ENCODE measurements at regions not wholly inside any gene's neighbourhood (a gene's known extent, or its start where the extent isn't known, plus 50 kb on each side); places are given as distances from the start of the nearest gene placed in this dataset.
A peak's percentile ranks its signal among the peaks of the same experiment; 100 is the strongest.

DNA sequence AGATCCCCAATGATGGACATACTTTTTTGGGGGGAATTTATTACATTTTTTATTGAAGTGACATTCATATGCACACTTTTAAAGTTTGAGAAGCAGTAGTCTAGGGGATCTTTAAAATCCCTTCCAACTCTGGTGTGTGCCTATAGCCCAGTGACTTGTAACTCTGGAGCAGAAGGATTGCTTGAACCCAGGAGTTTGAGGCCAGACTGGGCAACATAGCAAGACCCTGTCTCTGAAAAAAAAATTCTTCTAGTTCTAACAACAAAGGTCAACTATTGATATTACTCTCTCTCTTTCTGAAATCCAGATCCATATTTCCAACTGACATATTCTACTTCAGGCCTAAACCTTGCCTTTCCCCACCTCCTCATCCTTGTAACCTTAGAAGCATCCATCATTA, 148.2 kb upstream of the SPRY4 start:
- peak overlapping the region; percentile 76 for H3K27ac Mint-ChIP-seq
- no peaks in the 10 kb centered on the region for H3K27me3 Mint-ChIP-seq
- H3K4me1 Mint-ChIP-seq = peaks cover 12% of the 10 kb centered on the region
- H3K4me3 Mint-ChIP-seq = no peak overlapping the region
- no peaks in the 10 kb centered on the region for H3K36me3 Mint-ChIP-seq
- no peak for DNase-seq
- no peaks in the 10 kb centered on the region for H3K9me3 Mint-ChIP-seq

DNA sequence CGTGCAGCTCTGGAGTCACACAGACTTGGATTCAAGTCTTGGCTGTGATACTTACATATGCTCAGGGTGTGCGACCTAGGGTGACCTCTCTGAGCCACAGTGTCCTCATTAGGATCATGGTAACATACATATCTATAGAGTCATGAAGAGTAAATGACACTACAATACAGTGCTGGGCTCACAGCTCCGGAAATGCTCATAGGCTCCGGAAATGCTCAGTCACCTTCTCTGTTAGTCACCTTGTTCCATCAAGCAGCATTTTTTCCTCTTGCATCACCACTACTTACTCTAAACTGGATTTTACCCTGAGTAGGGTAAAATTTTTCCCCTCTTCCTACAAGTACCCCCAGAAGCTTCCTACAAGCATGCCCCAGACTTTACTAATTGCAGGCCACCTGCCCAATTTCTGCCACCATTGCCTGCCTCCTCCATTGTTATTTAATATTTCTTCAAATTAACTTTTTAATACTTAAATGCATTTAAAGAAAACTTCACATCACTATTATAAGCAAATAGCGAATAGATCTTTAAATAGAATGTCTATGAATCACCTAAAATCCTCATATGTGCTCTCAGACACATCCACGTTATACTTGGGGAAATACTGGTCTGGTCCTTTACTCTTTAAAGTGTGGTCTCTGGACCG, 147.6 kb upstream of the SPRY4 start:
- DNase-seq = peak; percentile 18
- Mint-ChIP-seq H3K27ac (peak overlapping the region; percentile 76), H3K27me3 (no peaks in the 10 kb centered on the region), H3K9me3 (no peaks in the 10 kb centered on the region), H3K36me3 (no peaks in the 10 kb centered on the region), H3K4me1 (peaks cover 12% of the 10 kb centered on the region), H3K4me3 (no peak overlapping the region)

DNA sequence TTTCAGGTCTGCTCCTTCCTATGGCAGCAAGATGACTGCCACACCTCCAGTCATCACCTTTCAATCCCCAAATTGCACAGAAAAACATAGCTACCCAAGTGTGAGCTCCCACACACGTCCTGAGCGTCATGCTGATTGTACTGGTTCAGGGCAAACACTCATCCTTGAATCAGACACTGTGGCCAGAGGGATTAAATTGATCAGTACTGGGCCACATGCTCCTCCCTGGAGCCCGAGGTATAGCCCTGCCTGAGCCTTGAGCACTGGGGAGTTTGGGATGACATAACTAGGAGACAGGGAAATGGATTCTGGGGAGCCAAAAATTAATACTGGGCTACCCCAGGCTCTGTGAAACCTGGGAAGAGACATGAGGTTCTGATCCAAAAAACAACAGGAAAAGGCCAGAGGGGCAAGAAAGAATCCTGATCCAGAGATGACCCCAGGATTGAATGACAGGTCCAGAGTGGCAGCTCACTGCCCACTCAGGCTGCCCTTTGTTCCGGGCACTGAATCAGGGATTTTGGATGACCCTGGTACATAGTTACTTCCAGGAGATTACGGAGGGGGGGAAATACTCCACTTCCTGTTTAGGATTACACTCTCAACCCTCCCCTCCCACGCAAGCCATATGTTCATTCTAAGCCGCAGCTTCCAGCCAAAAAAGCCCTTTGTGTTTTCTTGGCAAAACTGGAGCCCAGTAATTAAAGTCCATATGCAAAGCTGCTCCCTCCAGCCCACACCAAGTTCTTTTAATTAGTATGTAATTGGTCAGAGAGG, 141.6 kb upstream of the SPRY4 start:
- Mint-ChIP-seq H3K9me3 (no peaks in the 10 kb centered on the region), H3K27ac (no peak overlapping the region), H3K4me3 (no peak overlapping the region), H3K36me3 (no peaks in the 10 kb centered on the region), H3K27me3 (no peaks in the 10 kb centered on the region), H3K4me1 (no peaks in the 10 kb centered on the region)
- no peak for DNase-seq

DNA sequence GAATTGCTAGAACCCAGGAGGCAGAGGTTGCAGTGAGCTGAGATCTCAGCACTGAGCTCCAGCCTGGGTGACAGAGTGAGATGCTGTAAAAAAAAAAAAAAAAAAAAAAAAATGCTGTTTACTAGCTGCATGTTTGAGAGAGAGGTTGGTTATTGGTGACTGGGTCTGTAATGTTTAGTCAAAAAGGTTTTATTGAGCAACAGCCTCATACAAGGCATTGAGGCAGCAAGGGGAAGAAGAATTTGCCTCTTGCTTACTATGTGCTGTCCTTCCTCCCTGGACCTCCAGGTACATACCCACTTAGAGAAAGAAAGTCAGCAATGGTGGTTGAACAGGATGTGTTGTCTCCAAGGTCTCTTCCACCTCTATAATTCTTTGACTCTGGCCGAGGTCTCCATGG, 140.7 kb upstream of the SPRY4 start:
- Mint-ChIP-seq H3K27ac (no peak overlapping the region), H3K4me1 (no peaks in the 10 kb centered on the region), H3K27me3 (no peaks in the 10 kb centered on the region), H3K9me3 (no peaks in the 10 kb centered on the region), H3K4me3 (no peak overlapping the region), H3K36me3 (no peaks in the 10 kb centered on the region)
- no peak for DNase-seq

DNA sequence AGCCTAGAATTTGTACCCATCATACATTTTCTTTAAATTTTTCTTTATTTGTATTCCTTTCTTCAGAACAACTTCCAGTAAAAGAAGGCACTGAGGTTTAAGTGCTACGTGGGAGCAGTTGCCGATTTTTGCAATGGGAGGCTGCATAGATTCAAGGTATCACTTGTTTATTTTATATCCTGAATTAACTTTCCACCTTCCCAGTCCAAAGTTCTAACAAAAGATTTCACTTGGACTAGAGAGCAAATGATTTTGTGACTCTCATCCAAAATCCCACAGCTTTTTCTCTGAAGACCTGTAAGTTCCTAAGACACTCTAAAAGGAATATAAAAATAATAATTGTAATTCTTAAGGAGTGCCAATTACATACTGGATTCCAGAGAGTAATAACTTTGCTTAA, 139.1 kb upstream of the SPRY4 start:
- Mint-ChIP-seq H3K27ac (no peak overlapping the region), H3K27me3 (no peaks in the 10 kb centered on the region), H3K4me1 (no peaks in the 10 kb centered on the region), H3K4me3 (no peak overlapping the region), H3K9me3 (peaks cover 1% of the 10 kb centered on the region), H3K36me3 (no peaks in the 10 kb centered on the region)
- DNase-seq = no peak

DNA sequence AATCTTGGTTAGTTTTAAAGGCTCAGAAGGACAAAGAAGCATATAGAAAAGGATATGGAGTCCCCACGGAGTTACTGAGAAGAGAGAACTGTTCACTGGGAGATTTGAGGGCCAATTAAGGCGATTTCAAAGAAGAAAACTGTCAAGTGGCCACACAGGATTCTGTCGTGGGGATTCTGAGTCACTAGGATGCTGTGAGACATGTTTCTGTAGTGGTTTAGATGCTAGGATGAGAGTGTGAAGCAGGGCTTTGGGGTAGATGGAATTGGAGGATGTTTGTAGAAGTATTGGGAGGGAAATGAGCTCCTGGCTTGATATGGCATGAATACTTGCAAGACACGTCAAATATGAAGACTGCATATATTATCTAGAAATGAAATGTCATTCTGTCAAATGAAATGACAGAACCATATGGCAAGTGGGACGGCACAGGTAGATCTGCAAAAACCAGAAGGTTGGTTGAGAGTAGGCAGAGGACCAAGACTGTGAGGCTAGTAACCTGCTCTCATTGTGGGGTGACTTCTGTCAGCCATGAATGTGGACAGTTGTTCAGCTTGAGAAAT, 136.3 kb upstream of the SPRY4 start:
- Mint-ChIP-seq H3K4me3 (no peak overlapping the region), H3K36me3 (no peaks in the 10 kb centered on the region), H3K9me3 (peaks cover 5% of the 10 kb centered on the region), H3K4me1 (no peaks in the 10 kb centered on the region), H3K27ac (no peak overlapping the region), H3K27me3 (no peaks in the 10 kb centered on the region)
- DNase-seq = no peak

DNA sequence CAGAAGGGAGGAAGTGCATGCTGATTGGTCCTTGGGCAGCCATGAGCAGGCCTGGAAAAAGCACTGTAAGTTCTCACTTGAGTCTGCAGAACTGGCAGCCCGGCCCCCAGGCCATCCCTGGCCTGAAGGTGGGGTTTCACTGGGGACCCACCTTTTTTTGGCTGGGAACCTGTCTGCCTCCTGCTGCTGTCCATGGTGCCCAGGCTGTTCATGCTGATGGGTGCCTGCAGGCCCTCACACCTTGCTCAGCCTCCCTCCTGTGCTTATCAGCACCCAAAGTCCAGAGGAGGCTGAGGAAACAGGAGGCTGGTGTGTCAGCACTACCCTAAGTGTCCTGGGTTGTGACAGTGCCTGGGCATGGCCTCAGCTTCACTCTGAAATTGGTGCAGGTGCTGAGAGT, 134.4 kb upstream of the SPRY4 start:
- Mint-ChIP-seq H3K27me3 (no peaks in the 10 kb centered on the region), H3K27ac (no peak overlapping the region), H3K4me1 (no peaks in the 10 kb centered on the region), H3K9me3 (peaks cover 5% of the 10 kb centered on the region), H3K36me3 (no peaks in the 10 kb centered on the region), H3K4me3 (no peak overlapping the region)
- no peak for DNase-seq

DNA sequence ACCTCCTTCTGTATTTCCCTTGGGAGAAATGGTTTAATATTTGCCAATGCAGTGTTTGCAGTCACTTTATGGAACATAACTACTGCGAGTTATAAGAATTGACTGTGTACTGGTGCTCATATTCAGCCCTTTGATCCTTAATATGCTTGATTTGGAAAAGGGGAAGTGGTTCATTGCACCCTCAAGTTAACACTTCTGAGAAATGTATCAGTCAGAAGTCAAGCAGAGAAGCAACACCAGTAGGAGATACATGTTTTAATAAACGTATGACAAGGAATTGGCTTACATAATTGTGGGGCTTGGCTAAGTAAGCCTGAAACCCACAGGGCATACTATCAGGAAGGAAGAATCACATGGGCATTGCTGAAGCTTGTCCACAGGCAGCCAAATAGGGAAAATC, 131.0 kb upstream of the SPRY4 start:
- H3K36me3 Mint-ChIP-seq = no peaks in the 10 kb centered on the region

DNA sequence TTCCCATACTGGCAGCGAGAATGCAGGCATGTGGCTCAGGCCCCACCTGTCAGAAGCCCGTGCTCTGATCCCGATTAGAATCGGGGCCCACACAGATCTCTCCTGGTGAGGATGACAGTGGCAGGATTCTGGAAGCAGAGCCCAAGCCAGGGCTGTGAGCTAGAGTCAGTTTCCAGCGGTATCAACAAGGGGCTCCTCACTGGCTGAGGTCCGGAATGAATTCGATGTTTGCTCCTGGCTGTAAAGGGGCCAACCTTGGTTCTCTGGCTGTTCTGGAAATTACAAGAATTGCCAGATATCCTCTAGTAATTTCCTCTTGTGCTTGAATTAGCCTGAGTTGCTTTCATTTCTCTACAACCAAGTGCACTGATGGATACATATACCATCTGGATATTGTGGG, 129.1 kb upstream of the SPRY4 start:
- no peak overlapping the region for H3K27ac Mint-ChIP-seq
- no peaks in the 10 kb centered on the region for H3K27me3 Mint-ChIP-seq
- H3K4me3 Mint-ChIP-seq = no peak overlapping the region
- no peaks in the 10 kb centered on the region for H3K36me3 Mint-ChIP-seq
- peaks cover 20% of the 10 kb centered on the region for H3K9me3 Mint-ChIP-seq
- no peaks in the 10 kb centered on the region for H3K4me1 Mint-ChIP-seq
- DNase-seq = no peak

More for the DNA sequence above, 131.0 kb upstream of the SPRY4 start:
- Mint-ChIP-seq H3K27me3 (no peaks in the 10 kb centered on the region), H3K27ac (no peak overlapping the region), H3K4me1 (no peaks in the 10 kb centered on the region), H3K4me3 (no peak overlapping the region), H3K9me3 (peaks cover 10% of the 10 kb centered on the region)
- DNase-seq = no peak

DNA sequence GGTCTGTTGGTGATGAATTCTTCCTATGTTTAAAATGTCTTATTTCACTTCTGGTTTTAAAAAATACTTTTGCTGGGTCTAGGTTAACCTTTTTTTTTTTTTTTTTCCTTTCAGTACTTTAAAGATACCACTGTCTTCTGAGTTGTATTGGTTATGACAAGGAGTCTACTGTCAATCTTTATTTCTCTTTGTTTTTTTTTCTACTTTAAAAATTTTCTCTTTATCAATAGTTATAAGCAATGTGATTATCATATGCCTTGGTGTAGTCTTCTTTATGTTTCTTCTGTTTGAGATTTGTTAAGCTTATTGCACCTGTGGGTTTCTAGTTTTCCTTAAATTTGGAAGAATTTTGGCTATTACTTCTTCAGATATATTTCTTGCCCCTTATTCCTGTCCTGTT, 125.6 kb upstream of the SPRY4 start:
- Mint-ChIP-seq H3K4me3 (no peak overlapping the region), H3K36me3 (no peaks in the 10 kb centered on the region), H3K4me1 (peaks cover 4% of the 10 kb centered on the region), H3K27me3 (no peaks in the 10 kb centered on the region), H3K27ac (no peak overlapping the region), H3K9me3 (peaks cover 19% of the 10 kb centered on the region)
- no peak for DNase-seq

DNA sequence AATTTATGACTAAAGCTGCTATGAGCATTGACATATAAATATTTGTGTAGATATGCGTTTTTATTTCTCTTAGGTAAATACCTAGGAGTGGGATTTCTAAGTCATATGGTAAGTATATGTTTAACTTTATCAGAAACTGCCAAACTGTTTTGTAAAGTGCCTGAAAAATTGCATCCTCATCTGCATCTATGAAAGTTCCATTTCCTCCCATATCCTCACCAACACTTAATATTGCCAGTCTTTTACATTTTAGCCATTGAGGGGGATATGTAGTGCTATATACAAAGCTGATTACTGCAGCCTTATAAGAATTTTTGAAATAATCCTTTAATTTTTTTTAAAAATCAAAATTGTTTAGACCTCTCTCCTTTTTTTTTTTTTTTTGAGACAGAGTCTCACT, 123.1 kb upstream of the SPRY4 start:
- Mint-ChIP-seq H3K27ac (no peak overlapping the region), H3K27me3 (no peaks in the 10 kb centered on the region), H3K4me1 (peaks cover 4% of the 10 kb centered on the region), H3K36me3 (no peaks in the 10 kb centered on the region), H3K9me3 (peaks cover 19% of the 10 kb centered on the region), H3K4me3 (no peak overlapping the region)
- DNase-seq = no peak

DNA sequence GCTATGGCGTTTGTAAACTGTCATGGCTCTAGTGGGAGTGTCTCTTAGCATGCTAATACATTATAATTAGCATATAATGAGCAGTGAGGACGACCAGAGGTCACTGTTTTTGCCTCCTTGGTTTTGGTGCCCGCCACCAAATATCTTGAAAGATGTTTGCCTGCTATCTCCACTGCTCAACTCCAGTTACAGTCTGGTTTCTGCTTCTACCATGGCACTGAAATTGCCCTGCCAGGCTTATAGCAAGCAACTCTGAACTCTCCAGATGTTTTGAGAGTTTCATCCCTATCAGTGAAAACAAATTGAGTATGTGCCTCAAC, 122.1 kb upstream of the SPRY4 start:
- Mint-ChIP-seq H3K9me3 (peaks cover 18% of the 10 kb centered on the region), H3K27me3 (peaks cover 3% of the 10 kb centered on the region), H3K4me1 (peaks cover 7% of the 10 kb centered on the region), H3K27ac (no peak overlapping the region), H3K4me3 (no peak overlapping the region), H3K36me3 (no peaks in the 10 kb centered on the region)
- DNase-seq = no peak

DNA sequence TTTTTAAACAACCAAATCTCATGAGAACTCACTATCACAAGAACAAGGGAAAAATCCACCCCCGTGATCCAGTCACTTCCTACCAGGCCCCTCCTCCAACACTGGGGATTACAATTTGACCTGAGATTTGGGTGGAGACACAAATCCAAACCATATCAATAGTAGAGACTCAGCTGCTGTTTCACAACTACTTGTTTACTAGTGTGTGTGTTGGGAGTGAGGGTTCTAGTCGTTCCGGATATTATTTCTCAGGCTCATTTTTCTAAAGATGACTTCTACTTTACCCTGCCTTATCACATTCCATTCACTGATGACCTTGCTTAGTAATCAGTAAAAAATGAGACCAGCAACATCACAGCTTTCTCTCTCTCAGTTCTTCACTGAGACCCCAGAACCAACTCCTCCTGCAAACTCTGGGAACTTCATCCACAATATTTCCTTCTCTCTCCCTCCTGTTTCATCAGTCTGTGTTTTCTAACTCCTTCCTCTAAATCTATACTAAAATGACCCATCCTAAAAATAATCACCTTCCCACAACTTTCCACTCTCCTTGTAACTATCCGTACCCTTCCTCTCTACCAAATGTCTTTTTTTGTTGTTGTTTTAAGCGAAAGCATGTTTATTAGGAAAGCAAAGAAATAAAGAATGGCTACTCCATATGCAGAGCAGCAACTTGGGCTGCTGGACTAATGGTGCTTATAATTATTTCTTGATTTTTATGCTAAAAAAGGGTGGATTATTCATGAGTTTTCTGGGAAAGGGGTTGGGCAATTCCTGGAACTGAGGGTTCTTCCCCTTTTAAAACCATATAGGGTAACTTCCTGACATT, 121.5 kb upstream of the SPRY4 start:
- Mint-ChIP-seq H3K9me3 (peaks cover 18% of the 10 kb centered on the region), H3K4me3 (no peak overlapping the region), H3K4me1 (peaks cover 13% of the 10 kb centered on the region), H3K27me3 (peaks cover 8% of the 10 kb centered on the region), H3K27ac (no peak overlapping the region), H3K36me3 (no peaks in the 10 kb centered on the region)
- DNase-seq = no peak

DNA sequence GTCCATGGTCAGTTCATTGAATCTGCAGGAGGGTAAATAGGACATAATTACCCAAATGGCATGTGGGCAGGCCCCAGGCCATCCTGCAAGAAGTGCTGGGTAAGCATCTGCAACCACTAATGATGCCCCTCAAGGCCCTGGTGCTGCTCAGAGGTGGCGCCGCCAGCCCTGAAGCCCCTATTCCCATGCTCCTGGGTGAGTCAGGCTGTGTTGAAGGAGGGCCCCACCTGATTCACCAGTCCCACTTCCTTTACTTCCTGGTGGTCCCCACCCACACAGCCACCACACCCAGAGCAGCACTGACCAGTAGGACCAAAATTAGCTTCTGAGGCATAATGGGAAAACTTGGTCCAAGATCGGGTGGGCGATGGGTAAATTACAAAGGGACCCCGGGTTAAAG, 120.4 kb upstream of the SPRY4 start:
- Mint-ChIP-seq H3K27ac (no peak overlapping the region), H3K36me3 (no peaks in the 10 kb centered on the region), H3K27me3 (peaks cover 11% of the 10 kb centered on the region), H3K9me3 (peaks cover 10% of the 10 kb centered on the region), H3K4me1 (peaks cover 14% of the 10 kb centered on the region), H3K4me3 (no peak overlapping the region)
- no peak for DNase-seq

DNA sequence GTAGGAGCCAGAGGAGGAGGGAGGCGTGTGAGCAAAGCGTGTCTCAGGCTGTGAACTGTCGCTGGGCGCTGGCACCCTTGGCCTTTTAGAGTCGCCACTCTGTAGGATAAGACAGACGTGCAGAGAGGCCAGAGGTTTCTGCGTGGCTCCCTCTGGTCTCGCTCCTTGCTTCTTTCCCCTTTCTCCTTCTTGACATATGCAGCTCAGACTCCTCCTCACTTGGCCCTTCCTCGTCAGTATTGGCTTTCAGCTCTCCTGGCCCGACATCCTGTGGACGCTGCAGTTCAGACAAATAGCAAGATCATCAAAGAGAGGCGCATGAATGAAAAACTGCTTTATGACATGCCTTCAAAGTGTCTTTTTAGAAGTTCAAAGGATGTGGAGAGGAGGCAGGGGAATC, 116.8 kb upstream of the SPRY4 start:
- no peak for DNase-seq
- Mint-ChIP-seq H3K4me3 (peak overlapping the region; percentile 2), H3K27me3 (peaks cover 16% of the 10 kb centered on the region), H3K27ac (no peak overlapping the region), H3K36me3 (no peaks in the 10 kb centered on the region), H3K4me1 (peaks cover 15% of the 10 kb centered on the region), H3K9me3 (no peaks in the 10 kb centered on the region)

All from activated naive CD8-positive, alpha-beta T cell treated with anti-CD3 and anti-CD28 coated beads for 36 hours (primary cell).